ENCODE measurements at regions not wholly inside any gene's neighbourhood (a gene's known extent, or its start where the extent isn't known, plus 50 kb on each side); places are given as distances from the start of the nearest gene placed in this dataset.

- Histone ChIP-seq H2BK20ac (ENCODE audit: low read depth, low read length, poor library complexity, severe bottlenecking) (no peak overlapping the region), H2AFZ (ENCODE audit: low read length) (no peak overlapping the region), H3K18ac (ENCODE audit: insufficient read length, low read depth, low read length) (no peak overlapping the region), H4K8ac (replicated peaks; ENCODE audit: insufficient read length, low read depth, low read length) (no peak overlapping the region), H3K9ac (ENCODE audit: extremely low read depth, insufficient read length, low read length) (no peak overlapping the region), H3K4me1 (ENCODE audit: insufficient read depth, low read length) (no peaks in the 10 kb centered on the region), H3K23ac (ENCODE audit: insufficient read length, low read depth, low read length) (no peak overlapping the region), H3K27ac (ENCODE audit: insufficient read length, low read depth, low read length) (no peak overlapping the region), H3T11ph (ENCODE audit: low read length) (no peak overlapping the region), H2BK12ac (ENCODE audit: insufficient read length, low read depth, low read length) (no peak overlapping the region), H3K14ac (ENCODE audit: insufficient read depth, low read length) (no peak overlapping the region), H2AK5ac (ENCODE audit: insufficient read length, low read length) (no peak overlapping the region), H3K56ac (ENCODE audit: insufficient read length, low read depth, low read length) (no peak overlapping the region), H3K23me2 (ENCODE audit: insufficient read length, low read depth, low read length, poor library complexity, severe bottlenecking) (no peaks in the 10 kb centered on the region), H3K27me3 (ENCODE audit: insufficient read depth, low read length) (no peaks in the 10 kb centered on the region), H3K79me2 (ENCODE audit: insufficient read depth, low read length) (no peaks in the 10 kb centered on the region), H2BK120ac (ENCODE audit: low read depth, low read length, poor library complexity, severe bottlenecking) (no peak overlapping the region), H3K79me1 (ENCODE audit: insufficient read depth, low read depth, low read length, poor library complexity, severe bottlenecking) (no peaks in the 10 kb centered on the region), H3K9me3 (ENCODE audit: control insufficient read depth, low read depth, low read length) (no peaks in the 10 kb centered on the region), H3K4ac (ENCODE audit: low read depth, low read length) (no peak overlapping the region), H2BK15ac (ENCODE audit: low read depth, low read length) (no peak overlapping the region), H4K20me1 (ENCODE audit: control insufficient read depth, insufficient read depth, insufficient read length) (no peaks in the 10 kb centered on the region), H4K91ac (ENCODE audit: insufficient read length, low read depth, low read length) (no peak overlapping the region), H2BK5ac (ENCODE audit: insufficient read length, low read length) (no peak overlapping the region), H4K5ac (ENCODE audit: insufficient read length, low read depth, low read length) (no peak overlapping the region), H3K4me2 (ENCODE audit: insufficient read depth, insufficient read length, low read length) (no peak overlapping the region)
- Mint-ChIP-seq H3K36me3 (ENCODE audit: insufficient read depth in 1 of 3, low read depth in 3 of 3) (no peaks in the 10 kb centered on the region), H3K9me3 (no peaks in the 10 kb centered on the region), H3K4me3 (no peak overlapping the region), H3K27me3 (ENCODE audit: low read depth) (peaks cover 8% of the 10 kb centered on the region), H3K27ac (no peak overlapping the region), H3K4me1 (no peaks in the 10 kb centered on the region)
- DNase-seq: no peak
- 100% methylated on average over 2 of the region's 2 CpGs for WGBS (ENCODE audit: extremely low coverage, insufficient read length, low lambda C conversion rate)
- no peak for TF ChIP-seq CTCF (conservative IDR thresholded peaks at IDR 0.05)
Observed at GRCh38 chr11:98952107-98952506, 68.6 kb upstream of the CNTN5 start.
